IPS DF 6.9 (cell line): ENCODE measurements at regions not wholly inside any gene's neighbourhood (a gene's known extent, or its start where the extent isn't known, plus 50 kb on each side); places are given as distances from the start of the nearest gene placed in this dataset.

Experiments used
- DNase-seq: peaks from one replicate; pipeline ENCODE4 v3.0.0-alpha.2; 2013; ENCODE audit warnings: low read depth, low spot score
- H3K27ac ChIP-seq: one replicate; pipeline ENCODE4 v1.5.1; 2013; ENCODE audit warnings: low read length, control low read depth
- H3K27me3 ChIP-seq: 2 replicates; pipeline ENCODE4 v1.6.1; 2013; ENCODE audit warnings: mild to moderate bottlenecking, low read length; ENCODE audit not compliant: control insufficient read depth, insufficient read depth
- H3K36me3 ChIP-seq: 2 replicates; pipeline ENCODE4 v1.6.1; 2013; ENCODE audit warnings: low read length; ENCODE audit not compliant: control insufficient read depth, insufficient read depth
- H3K4me1 ChIP-seq: 2 replicates; pipeline ENCODE4 v1.6.1; 2013; ENCODE audit warnings: low read length; ENCODE audit not compliant: control insufficient read depth, insufficient read depth
- H3K4me3 ChIP-seq: 2 replicates; pipeline ENCODE4 v1.5.1; 2013; ENCODE audit warnings: mild to moderate bottlenecking, low read length
- H3K9me3 ChIP-seq: 2 replicates; pipeline ENCODE4 v1.6.1; 2013; ENCODE audit warnings: low read length, inconsistent platforms; ENCODE audit not compliant: control insufficient read depth, insufficient read depth
- WGBS: extraction: QIAGEN DNeasy Blood & Tissue Kit; methylation state at CpG from one replicate; pipeline ENCODE4 v1.1.7; 2013; ENCODE audit warnings: mixed read lengths, missing lambda C conversion rate; ENCODE audit not compliant: insufficient read length, insufficient coverage; 5-methylcytosine and 5-hydroxymethylcytosine counted together

- DNase-seq: no peak
- H3K4me3 ChIP-seq: no peak overlapping the region
- no peaks in the 10 kb centered on the region for H3K36me3 ChIP-seq
- H3K27me3 ChIP-seq: no peaks in the 10 kb centered on the region
- no peaks in the 10 kb centered on the region for H3K4me1 ChIP-seq
- H3K9me3 ChIP-seq: no peaks in the 10 kb centered on the region
- no CpG with 5 or more reads among the region's 2 CpGs for WGBS
- H3K27ac ChIP-seq: no peak overlapping the region
Observed at GRCh38 chr11:128198216-128198772, 389.1 kb downstream of the ETS1 start.

GRCh38 chr11:128196235-128196634 lies 391.1 kb downstream of the ETS1 start:
- Histone ChIP-seq H3K27ac (no peak overlapping the region), H3K4me3 (no peak overlapping the region), H3K36me3 (no peaks in the 10 kb centered on the region), H3K27me3 (no peaks in the 10 kb centered on the region), H3K4me1 (no peaks in the 10 kb centered on the region), H3K9me3 (no peaks in the 10 kb centered on the region)
- DNase-seq: no peak

- WGBS: no CpG with 5 or more reads among the region's 1 CpG
- Histone ChIP-seq H3K4me3 (no peak overlapping the region), H3K9me3 (no peaks in the 10 kb centered on the region), H3K27me3 (no peaks in the 10 kb centered on the region), H3K4me1 (no peaks in the 10 kb centered on the region), H3K36me3 (no peaks in the 10 kb centered on the region), H3K27ac (no peak overlapping the region)
- no peak for DNase-seq
Observed at GRCh38 chr11:128195756-128196155, 391.6 kb downstream of the ETS1 start.

GRCh38 chr11:128195057-128195751 lies 392.2 kb downstream of the ETS1 start:
- Histone ChIP-seq H3K4me3 (no peak overlapping the region), H3K27me3 (no peaks in the 10 kb centered on the region), H3K36me3 (no peaks in the 10 kb centered on the region), H3K27ac (no peak overlapping the region), H3K9me3 (no peaks in the 10 kb centered on the region), H3K4me1 (no peaks in the 10 kb centered on the region)
- DNase-seq: no peak
- 100% methylated on average over 1 of the region's 6 CpGs for WGBS

GRCh38 chr11:128194216-128194615 lies 393.1 kb downstream of the ETS1 start:
- Histone ChIP-seq H3K27ac (no peak overlapping the region), H3K4me1 (no peaks in the 10 kb centered on the region), H3K27me3 (no peaks in the 10 kb centered on the region), H3K9me3 (no peaks in the 10 kb centered on the region), H3K36me3 (no peaks in the 10 kb centered on the region), H3K4me3 (no peak overlapping the region)
- no peak for DNase-seq

GRCh38 chr11:128193615-128194014 lies 393.7 kb downstream of the ETS1 start:
- no peaks in the 10 kb centered on the region for H3K27me3 ChIP-seq
- no peaks in the 10 kb centered on the region for H3K36me3 ChIP-seq
- no peaks in the 10 kb centered on the region for H3K4me1 ChIP-seq
- H3K9me3 ChIP-seq: no peaks in the 10 kb centered on the region
- H3K4me3 ChIP-seq: no peak overlapping the region
- no CpG with 5 or more reads among the region's 4 CpGs for WGBS
- H3K27ac ChIP-seq: no peak overlapping the region
- DNase-seq: no peak

GRCh38 chr11:128190312-128190711 lies 397.0 kb downstream of the ETS1 start:
- H3K4me1 ChIP-seq: no peaks in the 10 kb centered on the region
- no peaks in the 10 kb centered on the region for H3K9me3 ChIP-seq
- no peak overlapping the region for H3K27ac ChIP-seq
- WGBS: no CpG with 5 or more reads among the region's 5 CpGs
- no peak for DNase-seq
- no peak overlapping the region for H3K4me3 ChIP-seq
- no peaks in the 10 kb centered on the region for H3K36me3 ChIP-seq
- H3K27me3 ChIP-seq: no peaks in the 10 kb centered on the region

GRCh38 chr11:128189823-128190222 lies 397.5 kb downstream of the ETS1 start:
- no peaks in the 10 kb centered on the region for H3K27me3 ChIP-seq
- H3K9me3 ChIP-seq: no peaks in the 10 kb centered on the region
- H3K4me3 ChIP-seq: no peak overlapping the region
- no peaks in the 10 kb centered on the region for H3K36me3 ChIP-seq
- no peak for DNase-seq
- no peak overlapping the region for H3K27ac ChIP-seq
- no peaks in the 10 kb centered on the region for H3K4me1 ChIP-seq
- no CpG with 5 or more reads among the region's 4 CpGs for WGBS

- Histone ChIP-seq H3K4me1 (no peaks in the 10 kb centered on the region), H3K9me3 (no peaks in the 10 kb centered on the region), H3K36me3 (no peaks in the 10 kb centered on the region), H3K27ac (no peak overlapping the region), H3K4me3 (no peak overlapping the region), H3K27me3 (no peaks in the 10 kb centered on the region)
- no peak for DNase-seq
- no CpG with 5 or more reads among the region's 9 CpGs for WGBS
Observed at GRCh38 chr11:128188346-128189004, 398.9 kb downstream of the ETS1 start.

- H3K9me3 ChIP-seq: no peaks in the 10 kb centered on the region
- H3K4me3 ChIP-seq: no peak overlapping the region
- H3K27me3 ChIP-seq: no peaks in the 10 kb centered on the region
- no peak for DNase-seq
- WGBS: no CpG with 5 or more reads among the region's 1 CpG
- no peak overlapping the region for H3K27ac ChIP-seq
- no peaks in the 10 kb centered on the region for H3K36me3 ChIP-seq
- H3K4me1 ChIP-seq: no peaks in the 10 kb centered on the region
Observed at GRCh38 chr11:128187835-128188234, 399.5 kb downstream of the ETS1 start.

- WGBS: no CpG with 5 or more reads among the region's 4 CpGs
- H3K4me1 ChIP-seq: no peaks in the 10 kb centered on the region
- H3K27me3 ChIP-seq: no peaks in the 10 kb centered on the region
- H3K9me3 ChIP-seq: no peaks in the 10 kb centered on the region
- no peaks in the 10 kb centered on the region for H3K36me3 ChIP-seq
- no peak for DNase-seq
- H3K4me3 ChIP-seq: no peak overlapping the region
- H3K27ac ChIP-seq: no peak overlapping the region
Observed at GRCh38 chr11:128187377-128187776, 400.0 kb downstream of the ETS1 start.
